ENCODE measurements at regions not wholly inside any gene's neighbourhood (a gene's known extent, or its start where the extent isn't known, plus 50 kb on each side); places are given as distances from the start of the nearest gene placed in this dataset.

DNA sequence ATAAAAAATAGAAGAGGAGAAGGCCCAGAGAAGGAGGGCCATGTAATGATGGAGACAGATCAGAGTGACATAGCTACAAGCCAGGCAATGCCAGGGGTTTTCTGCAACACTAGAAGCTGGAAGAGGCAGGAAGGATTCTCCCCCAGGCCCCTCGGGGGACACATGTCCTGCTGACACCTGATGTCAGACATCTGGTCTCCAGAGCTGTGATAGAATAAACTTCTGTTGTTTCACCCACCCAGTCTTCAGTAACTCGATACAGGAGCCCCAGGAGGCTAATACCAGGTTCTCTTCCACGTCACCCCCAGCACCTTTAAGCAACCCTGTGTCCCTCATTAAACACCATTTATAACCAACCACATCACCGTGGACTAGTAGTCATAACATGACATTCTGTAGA, 94.9 kb downstream of the TMEM130 start:
- TF ChIP-seq, protein P1, sequence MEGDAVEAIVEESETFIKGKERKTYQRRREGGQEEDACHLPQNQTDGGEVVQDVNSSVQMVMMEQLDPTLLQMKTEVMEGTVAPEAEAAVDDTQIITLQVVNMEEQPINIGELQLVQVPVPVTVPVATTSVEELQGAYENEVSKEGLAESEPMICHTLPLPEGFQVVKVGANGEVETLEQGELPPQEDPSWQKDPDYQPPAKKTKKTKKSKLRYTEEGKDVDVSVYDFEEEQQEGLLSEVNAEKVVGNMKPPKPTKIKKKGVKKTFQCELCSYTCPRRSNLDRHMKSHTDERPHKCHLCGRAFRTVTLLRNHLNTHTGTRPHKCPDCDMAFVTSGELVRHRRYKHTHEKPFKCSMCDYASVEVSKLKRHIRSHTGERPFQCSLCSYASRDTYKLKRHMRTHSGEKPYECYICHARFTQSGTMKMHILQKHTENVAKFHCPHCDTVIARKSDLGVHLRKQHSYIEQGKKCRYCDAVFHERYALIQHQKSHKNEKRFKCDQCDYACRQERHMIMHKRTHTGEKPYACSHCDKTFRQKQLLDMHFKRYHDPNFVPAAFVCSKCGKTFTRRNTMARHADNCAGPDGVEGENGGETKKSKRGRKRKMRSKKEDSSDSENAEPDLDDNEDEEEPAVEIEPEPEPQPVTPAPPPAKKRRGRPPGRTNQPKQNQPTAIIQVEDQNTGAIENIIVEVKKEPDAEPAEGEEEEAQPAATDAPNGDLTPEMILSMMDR (IDR thresholded peaks at IDR 0.05; ENCODE audit: low read depth, low read length): no peak
- no peak for TF ChIP-seq POLR2A (IDR thresholded peaks at IDR 0.05; ENCODE audit: extremely low read depth, insufficient read length)

Measured in NB4 (cell line).